GM18502 (cell line): ENCODE measurements at regions not wholly inside any gene's neighbourhood (a gene's known extent, or its start where the extent isn't known, plus 50 kb on each side); places are given as distances from the start of the nearest gene placed in this dataset.
A peak's percentile ranks its signal among the peaks of the same experiment; 100 is the strongest.

Experiments used
- ATAC-seq: cut with Tn5 transposase; IDR thresholded peaks from one replicate; pipeline ENCODE4 v1.9.1; 2021; ENCODE audit warnings: mild to moderate bottlenecking; ENCODE audit not compliant: unreplicated experiment, poor library complexity

DNA sequence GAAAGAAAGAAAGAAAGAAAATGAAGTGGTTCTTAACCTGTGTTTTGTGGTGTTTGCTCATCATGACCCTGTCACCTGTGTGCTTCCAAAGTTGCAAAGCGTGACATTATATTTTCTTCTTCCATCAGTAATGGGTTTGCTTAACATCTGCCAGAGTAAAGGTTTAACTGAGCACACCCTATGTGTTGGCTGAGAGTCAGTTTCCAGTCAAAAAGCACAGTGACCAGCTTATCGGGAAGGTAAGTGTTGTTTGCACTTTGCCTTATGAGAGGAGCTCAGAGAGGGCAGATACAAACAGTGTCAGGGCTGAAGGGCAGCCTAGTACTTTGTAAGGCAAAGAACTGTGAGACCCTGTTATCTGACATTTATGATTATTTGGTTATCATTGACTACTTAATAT, 406.2 kb upstream of the CWC22 start:
- ATAC-seq = no peak

- no peak for ATAC-seq
Measured at GRCh38 chr2:180412219-180412618, 405.1 kb upstream of the CWC22 start.

GRCh38 chr2:180411661-180412060, 404.6 kb upstream of the CWC22 start:
- no peak for ATAC-seq

DNA sequence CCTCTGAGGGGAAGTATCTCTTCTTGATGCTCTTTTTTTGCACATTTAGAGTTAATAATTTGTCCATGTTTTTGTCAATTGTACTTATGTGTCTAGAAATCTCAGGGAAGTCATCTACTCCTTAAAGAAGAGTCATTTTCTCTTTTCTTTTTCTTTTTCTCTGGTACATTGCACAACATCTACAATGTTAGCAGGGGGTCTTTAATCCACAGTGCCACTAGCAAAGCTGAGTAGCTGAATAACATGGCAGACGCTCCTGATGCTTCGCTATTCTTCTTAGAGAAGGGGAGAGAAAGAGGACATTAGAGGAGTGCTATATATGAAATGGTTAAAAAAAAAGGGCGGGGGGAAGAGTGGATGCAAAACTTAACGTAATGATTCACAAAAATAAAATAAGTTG, 399.6 kb upstream of the CWC22 start:
- ATAC-seq = no peak

GRCh38 chr2:180405520-180405919, 398.4 kb upstream of the CWC22 start:
- no peak for ATAC-seq

GRCh38 chr2:180394305-180394704, 387.2 kb upstream of the CWC22 start:
- no peak for ATAC-seq

DNA sequence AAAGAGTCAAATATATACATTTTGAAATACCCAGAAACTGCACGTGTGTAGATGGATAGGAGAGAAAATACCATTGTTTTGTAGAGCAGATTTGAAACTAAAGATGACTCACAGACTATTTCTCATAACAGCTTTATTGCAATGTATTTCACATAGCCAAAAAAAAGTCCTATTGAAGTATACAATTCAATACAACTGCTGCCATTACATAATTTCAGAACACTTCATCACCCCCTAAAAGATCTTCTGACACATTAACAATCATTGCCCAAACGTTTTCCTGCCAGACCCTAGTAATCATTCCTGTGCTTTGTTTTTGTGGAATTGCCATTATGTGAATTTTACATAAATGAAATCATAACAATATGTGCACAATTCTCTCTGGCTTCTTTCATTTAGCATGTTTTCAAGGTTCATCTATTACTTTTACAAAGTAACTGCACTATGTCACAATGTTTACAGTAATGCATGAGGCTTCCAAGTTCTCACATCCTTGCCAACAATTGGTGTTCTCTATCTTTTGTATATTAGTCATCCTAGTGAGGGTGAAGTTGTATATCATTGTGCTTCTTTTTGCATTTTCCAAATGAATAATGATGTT, 378.6 kb upstream of the CWC22 start:
- ATAC-seq = no peak

GRCh38 chr2:180376066-180376465, 369.0 kb upstream of the CWC22 start:
- ATAC-seq = no peak

DNA sequence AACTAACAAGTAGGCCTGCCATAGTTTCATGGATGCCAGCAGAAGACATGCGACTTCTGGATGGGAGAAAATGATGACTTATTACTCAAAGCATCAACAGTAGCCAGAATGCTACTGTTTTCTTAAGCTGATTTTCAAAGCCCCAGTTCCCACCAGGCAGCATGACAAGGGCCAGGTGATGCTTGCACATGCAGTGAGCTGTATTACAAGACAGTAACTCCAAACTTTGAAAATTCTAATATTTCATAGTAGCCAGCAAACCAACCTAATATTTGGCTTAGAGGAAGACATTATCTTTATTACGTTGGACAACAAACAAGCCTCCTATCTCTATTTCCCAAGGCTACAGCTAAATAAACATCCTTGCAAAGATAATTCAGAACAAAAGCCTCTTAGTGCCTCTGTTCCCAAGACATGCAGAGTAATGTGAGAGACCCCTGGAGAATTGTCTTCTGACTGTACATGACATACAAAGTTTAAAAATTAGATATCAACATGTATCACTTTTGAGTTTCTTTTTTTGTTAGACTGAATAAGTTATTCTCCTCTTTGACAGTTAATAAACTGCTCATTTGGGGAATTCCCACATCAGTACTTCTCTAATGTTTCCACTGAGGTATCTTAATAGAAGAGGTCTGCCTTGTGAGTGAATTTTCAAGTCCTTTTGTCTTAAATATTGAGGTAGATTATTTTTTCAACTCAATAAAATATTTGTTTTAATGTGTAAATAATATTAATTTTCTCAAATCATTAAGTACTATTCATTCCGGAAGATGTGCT, 367.6 kb upstream of the CWC22 start:
- no peak for ATAC-seq

DNA sequence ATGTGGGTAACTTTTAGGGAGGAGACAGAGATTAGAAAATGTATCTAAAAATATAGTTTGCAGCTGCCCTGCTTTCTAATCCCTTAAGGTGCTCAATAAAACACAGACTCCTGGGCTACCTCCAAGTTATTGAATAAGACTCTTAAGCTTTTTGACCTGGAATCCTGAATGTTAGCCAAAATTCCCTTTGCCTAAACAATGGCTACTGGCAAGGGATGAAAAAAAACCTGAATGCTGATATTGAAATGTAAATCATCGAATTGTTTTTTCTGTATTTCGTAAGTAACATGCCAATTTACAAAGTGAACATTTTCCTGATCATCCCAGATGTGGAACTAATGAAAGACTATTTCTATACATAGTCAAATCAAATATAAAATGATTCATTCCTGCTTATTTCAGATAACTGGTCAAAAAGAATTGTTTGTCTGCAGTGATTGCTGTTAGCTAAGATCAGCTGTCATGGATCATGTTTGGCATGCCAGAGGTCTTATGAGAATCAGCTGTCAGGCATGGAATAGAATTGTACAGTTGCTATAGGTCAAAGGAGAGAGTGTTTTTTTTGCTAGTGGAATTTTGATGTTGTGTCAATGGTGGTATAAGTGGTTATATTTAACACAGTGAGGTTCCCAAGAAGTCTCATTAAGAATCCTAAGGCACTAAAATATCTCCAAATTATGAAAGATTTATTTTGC, 363.6 kb upstream of the CWC22 start:
- no peak for ATAC-seq

- ATAC-seq = no peak
Measured at GRCh38 chr2:180368881-180369280, 361.8 kb upstream of the CWC22 start.

DNA sequence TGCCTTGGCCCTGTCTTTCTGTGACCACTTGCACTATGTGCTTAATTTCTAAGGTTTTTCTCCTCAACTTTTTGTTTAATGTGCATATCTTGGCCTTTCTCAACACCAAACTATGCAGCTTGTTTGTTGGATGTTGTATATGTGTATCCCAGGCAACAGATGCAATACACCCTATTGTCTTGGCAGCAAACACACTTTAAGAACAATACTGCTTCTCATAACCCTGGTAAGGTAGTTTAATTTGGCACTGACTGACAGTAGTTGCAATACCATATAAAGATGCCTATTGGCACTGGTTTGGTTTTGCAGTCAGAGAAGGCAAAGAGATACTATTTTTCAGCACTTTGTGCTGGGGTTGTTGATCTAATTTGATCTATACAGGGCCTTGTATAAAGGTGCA, 360.7 kb upstream of the CWC22 start:
- no peak for ATAC-seq

DNA sequence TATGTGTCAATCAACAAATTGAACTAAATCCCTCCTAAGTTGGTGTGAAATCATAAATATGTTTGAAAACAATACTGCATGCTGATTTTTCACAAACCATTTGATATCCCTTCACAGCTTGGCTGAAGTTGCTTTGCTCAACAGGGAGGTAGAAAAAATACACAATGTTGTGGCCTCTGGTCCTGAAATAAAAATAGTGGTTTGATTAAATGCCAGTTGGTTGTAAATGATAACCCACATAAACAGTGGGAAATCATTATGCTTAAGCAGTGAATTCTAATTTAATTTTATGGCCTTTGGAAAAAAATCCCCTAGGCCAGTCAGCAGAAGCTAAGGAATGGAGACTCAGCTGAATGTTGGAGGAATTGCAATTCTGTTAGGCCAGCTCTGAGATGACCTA, 359.4 kb upstream of the CWC22 start:
- ATAC-seq = no peak

DNA sequence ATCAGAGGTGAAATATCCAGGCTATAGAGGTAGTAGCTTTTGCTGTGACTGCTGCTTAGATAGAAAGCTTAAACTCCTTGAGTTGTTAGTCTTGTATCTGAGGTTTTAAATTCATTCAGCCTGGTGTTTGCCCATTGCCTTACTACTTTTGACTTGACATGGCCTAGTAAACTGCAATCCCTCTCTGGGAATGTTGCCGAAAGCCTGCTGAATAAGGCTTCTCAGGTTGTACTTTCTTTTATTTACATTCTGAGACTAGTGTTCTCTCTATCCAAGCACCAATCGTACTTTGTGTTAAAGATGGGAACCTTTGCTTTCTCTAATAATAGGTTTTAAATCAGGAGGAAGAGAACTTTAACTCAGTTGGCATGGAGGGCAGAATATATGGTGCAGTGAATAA, 357.6 kb upstream of the CWC22 start:
- ATAC-seq = no peak

DNA sequence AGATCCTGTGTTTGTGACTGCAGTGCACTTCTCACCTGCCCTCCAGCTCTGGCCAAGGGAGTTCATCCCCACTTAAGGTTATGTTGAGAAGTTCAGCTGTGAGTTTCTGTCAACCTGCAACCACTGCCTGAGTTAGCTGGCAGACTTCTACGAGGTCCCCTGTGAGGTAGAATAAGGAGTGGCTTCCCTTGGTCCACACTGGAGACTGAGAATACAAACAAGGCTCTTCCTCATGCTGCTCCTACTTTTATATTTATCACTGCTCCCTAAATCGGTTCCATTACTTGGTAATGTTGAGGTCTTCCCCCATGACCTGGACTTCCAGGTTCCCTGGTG, 353.2 kb upstream of the CWC22 start:
- peak; percentile 53 for ATAC-seq

- peak; percentile 96 for ATAC-seq
Measured at GRCh38 chr2:180359522-180360282, 352.6 kb upstream of the CWC22 start.

DNA sequence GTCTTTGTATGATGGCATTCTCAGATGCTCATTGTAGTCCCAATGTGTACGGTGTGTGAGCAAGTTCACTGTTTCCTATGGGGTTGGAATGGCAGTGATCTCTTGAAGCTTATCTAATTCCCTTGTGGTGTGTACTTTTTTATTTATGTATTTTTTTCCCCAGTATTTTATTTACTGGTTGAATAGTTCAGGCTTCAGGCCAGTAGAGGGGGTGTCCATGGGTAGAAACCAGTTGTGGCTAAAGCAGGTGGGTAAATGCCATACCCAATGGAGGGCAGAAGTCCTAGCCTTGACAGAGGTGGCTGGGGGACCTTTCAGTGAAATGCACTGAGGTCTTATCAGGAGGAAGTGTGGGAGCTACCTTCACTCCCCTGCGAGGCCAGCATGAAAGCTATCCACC, 351.4 kb upstream of the CWC22 start:
- no peak for ATAC-seq

- no peak for ATAC-seq
Measured at GRCh38 chr2:180356676-180357075, 349.6 kb upstream of the CWC22 start.

DNA sequence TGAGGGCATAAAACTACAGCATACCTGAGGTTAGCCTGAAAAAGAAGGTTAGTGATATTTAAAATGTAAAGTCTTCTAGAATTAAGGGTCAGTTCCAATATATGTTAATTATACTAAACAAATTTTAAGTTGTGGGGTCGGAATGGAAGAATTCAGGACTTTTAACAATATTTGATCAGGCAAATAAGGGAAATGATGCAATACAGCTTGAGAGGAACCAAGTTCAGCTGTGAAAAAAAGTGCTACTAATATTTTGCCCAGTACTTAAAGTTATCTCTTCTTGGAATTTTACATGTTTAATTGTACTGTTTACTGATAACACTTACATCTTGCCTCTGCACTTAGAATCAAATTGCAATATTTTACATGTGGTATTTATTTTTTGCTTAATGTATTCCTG, 345.5 kb upstream of the CWC22 start:
- ATAC-seq = no peak

- ATAC-seq = no peak
Measured at GRCh38 chr2:180349809-180350208, 342.7 kb upstream of the CWC22 start.
